K562 (cell line): ENCODE measurements at regions not wholly inside any gene's neighbourhood (a gene's known extent, or its start where the extent isn't known, plus 50 kb on each side); places are given as distances from the start of the nearest gene placed in this dataset.

Experiments used
- ATAC-seq: fragments of 200-7000 bp; cut with Tn5 transposase; 3 replicates; pipeline ENCODE4 v1.9.1; 2020; ENCODE audit warnings: moderate library complexity
- BruUV-seq: library from RNA; stranded (reverse); fragments of 400-500 nt; replicated peaks from 2 replicates; lab custom pipeline; 2021; lab: Mats Ljungman, UMichigan
- CTCF ChIA-PET: fragments of 300-600 bp; formaldehyde crosslinking; extraction: SDS; loops from one replicate; lab custom pipeline; 2021; ENCODE audit warnings: low intra/inter-chr PET ratio; lab: Yijun Ruan, JAX
- POLR2A ChIA-PET: fragments of 300-600, 350-650 bp; sonication (Branson Sonifier 250); formaldehyde crosslinking; extraction: SDS; loops from one replicate; lab custom pipeline; 2021; ENCODE audit warnings: antibody characterized with exemption, inconsistent platforms; lab: Yijun Ruan, JAX
- DNase-seq, 4 experiments: peaks; one replicate each; pipeline versions ENCODE4 v3.0.0 to v3.0.0-alpha.2; 2011 to 2018; ENCODE audit warnings: low spot score in 3 of 4, mixed read lengths in 3 of 4; ENCODE audit errors: extremely low read depth in 1 of 4
- FAIRE-seq: peaks from 2 replicates; lab custom pipeline; 2011; peaks lifted over from hg19 to GRCh38; lab: Jason Lieb, UNC
- H2AFZ ChIP-seq: 2 replicates; pipeline ENCODE4 v1.6.0; 2011; ENCODE audit warnings: low read depth, low read length, control low read depth, inconsistent platforms
- H3K27ac ChIP-seq: fragments of 200-600 bp; 3 replicates; pipeline ENCODE4 v1.8.0; 2011; ENCODE audit warnings: low read depth, mild to moderate bottlenecking, control low read depth, inconsistent platforms, low read length, moderate library complexity, mixed read lengths; ENCODE audit errors: extremely low read depth
- H3K27me3 ChIP-seq, 2 experiments: fragments of 300-600 bp in 1 of 2; 2 replicates in 1 of 2; 3 replicates in 1 of 2; pipeline versions ENCODE4 v1.6.0 to v1.8.0; 2011; ENCODE audit warnings: inconsistent platforms in 2 of 2, low read length in 2 of 2, mild to moderate bottlenecking in 1 of 2, mixed read lengths in 1 of 2, moderate library complexity in 1 of 2; ENCODE audit not compliant: control insufficient read depth in 2 of 2, insufficient read depth in 2 of 2
- H3K36me3 ChIP-seq: fragments of 300-600 bp; 3 replicates; pipeline ENCODE4 v1.8.0; 2011; ENCODE audit warnings: mild to moderate bottlenecking, low read length, inconsistent platforms; ENCODE audit not compliant: control insufficient read depth, insufficient read depth
- H3K4me1 ChIP-seq, 2 experiments: fragments of 200-600 bp in 1 of 2; replicated peaks in 1 of 2; 2 replicates in 1 of 2; 3 replicates in 1 of 2; pipeline versions ENCODE4 v1.5.1 to v1.8.0; 2011; ENCODE audit warnings: inconsistent platforms in 2 of 2, low read length in 2 of 2, mild to moderate bottlenecking in 1 of 2, mixed read lengths in 1 of 2, moderate library complexity in 1 of 2; ENCODE audit not compliant: control insufficient read depth in 2 of 2, insufficient read depth in 2 of 2
- H3K4me2 ChIP-seq: 2 replicates; pipeline ENCODE4 v1.6.1; 2011; ENCODE audit warnings: low read length, control low read depth, inconsistent platforms, mixed read lengths; ENCODE audit not compliant: insufficient read depth
- H3K4me3 ChIP-seq: fragments of 200-600 bp; sonication (generic), shearing (Covaris generic); 2 replicates; pipeline ENCODE4 v1.5.1; 2016; ENCODE audit warnings: control low read depth, inconsistent platforms
- H3K79me2 ChIP-seq: fragments of 200-600 bp; 3 replicates; pipeline ENCODE4 v1.8.0; 2011; ENCODE audit warnings: low read length, inconsistent platforms; ENCODE audit not compliant: control insufficient read depth, insufficient read depth
- H3K9ac ChIP-seq, 2 experiments: 2 replicates each; pipeline versions ENCODE4 v1.6.0 to v1.6.1; 2011; ENCODE audit warnings: low read depth in 2 of 2, low read length in 2 of 2, control low read depth in 1 of 2, inconsistent platforms in 1 of 2, mild to moderate bottlenecking in 1 of 2, mixed read lengths in 1 of 2; ENCODE audit not compliant: insufficient read depth in 1 of 2
- H3K9me1 ChIP-seq: one replicate; pipeline ENCODE4 v1.6.0; 2011; ENCODE audit warnings: inconsistent platforms, mild to moderate bottlenecking, low read length, moderate library complexity; ENCODE audit not compliant: control insufficient read depth, insufficient read depth
- H3K9me3 ChIP-seq: replicated peaks from 2 replicates; pipeline ENCODE4 v1.5.1; 2011; ENCODE audit warnings: low read depth, low read length, inconsistent platforms; ENCODE audit not compliant: control insufficient read depth, insufficient read depth
- H4K20me1 ChIP-seq: replicated peaks from 2 replicates; pipeline ENCODE4 v1.6.1; 2011; ENCODE audit warnings: low read length, inconsistent platforms, mixed read lengths; ENCODE audit not compliant: control insufficient read depth, insufficient read depth
- CBX3 ChIP-seq, 2 experiments: IDR thresholded peaks; 1 replicate in 1 of 2; 2 replicates in 1 of 2; pipeline ENCODE4 v1.6.1; 2012; ENCODE audit warnings: inconsistent platforms in 2 of 2, low read length in 2 of 2, borderline replicate concordance in 1 of 2, control low read depth in 1 of 2
- NFATC3 ChIP-seq: fragments of 450-650 bp; IDR thresholded peaks from 2 replicates; pipeline ENCODE4 v1.6.1; 2017; ENCODE audit warnings: mild to moderate bottlenecking
- SP2 ChIP-seq: IDR thresholded peaks from 2 replicates; pipeline ENCODE4 v1.6.1; 2011; ENCODE audit warnings: mild to moderate bottlenecking, low read depth, low read length, moderate library complexity; ENCODE audit not compliant: poor library complexity, severe bottlenecking; ENCODE audit errors: extremely low read depth
- ZNF253 ChIP-seq: fragments of 250-450 bp; sonication (Bioruptor Pico); conservative IDR thresholded peaks from 2 replicates; pipeline ENCODE4 v1.6.1; 2021; ENCODE audit warnings: mild to moderate bottlenecking
- ZNF584 ChIP-seq: fragments of 200-800 bp; sonication (Bioruptor generic); IDR thresholded peaks from 2 replicates; pipeline ENCODE4 v1.6.1; 2016; ENCODE audit warnings: low read depth, mild to moderate bottlenecking, missing genetic modification characterization, missing compliant biosample characterization
- WGBS: fragments of 100-300 bp; shearing (Covaris generic); methylation state at CpG from one replicate; pipeline ENCODE4 v1.1.6; 2016; ENCODE audit warnings: low coverage, mixed read lengths; ENCODE audit not compliant: insufficient coverage; ENCODE audit errors: missing lambda C conversion rate; 5-methylcytosine and 5-hydroxymethylcytosine counted together
- in situ Hi-C: fragments of 300-500 bp; cut with MboI; formaldehyde crosslinking; loops from 4 replicates; pipeline ENCODE4 v1.15.0; 2018; ENCODE audit warnings: inconsistent platforms, mixed read lengths
- intact Hi-C: fragments of 100-400 bp; cut with micrococcal nuclease; formaldehyde crosslinking; loops from 2 replicates; pipeline ENCODE4 v1.14.2; 2022

- TF ChIP-seq CBX3 (IDR thresholded peaks at IDR 0.05; ENCODE audit: borderline replicate concordance in 1 of 2, low read length in 2 of 2) (no peak), SP2 (no peak), ZNF584 (CRISPR knock-in tag) (no peak), ZNF253 (CRISPR knock-in tag) (no peak)
Observed at GRCh38 chr5:173501271-173501670, 115.2 kb downstream of the BOD1 start (continued).

GRCh38 chr5:173500213-173500560 is 116.3 kb downstream of the BOD1 start:
- no peak overlapping the region for H3K27ac ChIP-seq
- no peak for ATAC-seq
- H3K4me3 ChIP-seq = no peak overlapping the region
- no peaks in the 10 kb centered on the region for H3K36me3 ChIP-seq
- no peaks in the 10 kb centered on the region for H3K79me2 ChIP-seq
- no peak for FAIRE-seq
- no peaks in the 10 kb centered on the region for H3K9me1 ChIP-seq
- peaks cover 39 to 65% of the 10 kb centered on the region in 2 experiments for H3K27me3 ChIP-seq
- no peak overlapping the region for H2AFZ ChIP-seq
- no peak for TF ChIP-seq NFATC3
- H3K9ac ChIP-seq = no peak overlapping the region
- 4% methylated on average over 6 of the region's 6 CpGs for WGBS
- no peaks in the 10 kb centered on the region for H3K9me3 ChIP-seq
- BruUV-seq = no TSS peak
- ChIA-PET CTCF (no interaction called here), POLR2A (no interaction called here)
- no peak overlapping the region for H3K4me2 ChIP-seq
- H4K20me1 ChIP-seq = no peaks in the 10 kb centered on the region
- intact Hi-C loops = no loop called here
- DNase-seq = no peak
- in situ Hi-C loops = no loop called here
- peaks cover 0 to 3% of the 10 kb centered on the region in 2 experiments; a peak in 1 of 5 replicates for H3K4me1 ChIP-seq
